Gastroesophageal sphincter (tissue), 4 donors: ENCODE measurements at regions not wholly inside any gene's neighbourhood (a gene's known extent, or its start where the extent isn't known, plus 50 kb on each side); places are given as distances from the start of the nearest gene placed in this dataset.
"Not testable (repeated sequence)": the region's sequence is repeated elsewhere in the genome, so short reads cannot be mapped to it uniquely, and the experiment has no call there.

ENCODE experiments used
- ATAC-seq: fragments of 150-250 bp; one replicate; pipeline ENCODE4 v1.9.1; 2016; ENCODE audit warnings: mild to moderate bottlenecking, moderate library complexity
- H3K27ac ChIP-seq, 4 donors: fragments of 200-600 bp; sonication (generic) in 3 of 4; 1 replicate in 3 of 4; 2 replicates in 1 of 4; pipeline ENCODE4 v1.5.1; 2016 to 2019
- H3K27me3 ChIP-seq: fragments of 200-600 bp; sonication (generic); one replicate; pipeline ENCODE4 v1.5.1; 2019
- H3K36me3 ChIP-seq, 2 donors: fragments of 200-600 bp; sonication (generic); one replicate each; pipeline ENCODE4 v1.5.1; 2019; ENCODE audit warnings: control low read depth in 1 of 2
- H3K4me1 ChIP-seq, 3 donors: fragments of 200-600 bp; sonication (generic); 1 replicate in 2 of 3; 2 replicates in 1 of 3; pipeline ENCODE4 v1.5.1; 2016 to 2019; ENCODE audit warnings: control low read depth in 2 of 3
- H3K4me3 ChIP-seq, 2 donors: fragments of 200-600 bp; sonication (generic); one replicate each; pipeline ENCODE4 v1.5.1; 2019; ENCODE audit warnings: mild to moderate bottlenecking in 1 of 2, moderate library complexity in 1 of 2
- H3K9me3 ChIP-seq, 3 donors: fragments of 200-600 bp; sonication (generic); one replicate each; pipeline ENCODE4 v1.5.1; 2017 to 2019; ENCODE audit warnings: control low read depth in 2 of 3
- EP300 ChIP-seq: sonication (generic); formaldehyde crosslinking; IDR thresholded peaks from one replicate; pipeline ENCODE4 v1.6.1; 2017; ENCODE audit warnings: antibody characterized with exemption, mild to moderate bottlenecking
- POLR2A ChIP-seq, 2 donors: fragments of 450-650 bp; IDR thresholded peaks; one replicate each; pipeline ENCODE4 v1.6.1; 2017; ENCODE audit warnings: antibody characterized with exemption in 2 of 2, mild to moderate bottlenecking in 2 of 2, moderate library complexity in 1 of 2
- POLR2AphosphoS5 ChIP-seq: sonication (generic); formaldehyde crosslinking; IDR thresholded peaks from one replicate; pipeline ENCODE4 v1.6.1; 2017; ENCODE audit warnings: antibody characterized with exemption
- WGBS, 2 donors: methylation state at CpG; one replicate each; pipeline ENCODE4 v1.1.5; 2018; ENCODE audit warnings: low coverage in 1 of 2; 5-methylcytosine and 5-hydroxymethylcytosine counted together
- TF ChIP-seq, protein P1 (sequence below), 4 experiments: fragments of 200-600 bp in 2 of 4; fragments of 450-650 bp in 2 of 4; sonication (generic) in 1 of 4; IDR thresholded peaks; one replicate each; pipeline ENCODE4 v1.5.1; 2017 to 2019; ENCODE audit warnings: antibody characterized with exemption in 4 of 4, mild to moderate bottlenecking in 2 of 4, moderate library complexity in 2 of 4

DNA sequence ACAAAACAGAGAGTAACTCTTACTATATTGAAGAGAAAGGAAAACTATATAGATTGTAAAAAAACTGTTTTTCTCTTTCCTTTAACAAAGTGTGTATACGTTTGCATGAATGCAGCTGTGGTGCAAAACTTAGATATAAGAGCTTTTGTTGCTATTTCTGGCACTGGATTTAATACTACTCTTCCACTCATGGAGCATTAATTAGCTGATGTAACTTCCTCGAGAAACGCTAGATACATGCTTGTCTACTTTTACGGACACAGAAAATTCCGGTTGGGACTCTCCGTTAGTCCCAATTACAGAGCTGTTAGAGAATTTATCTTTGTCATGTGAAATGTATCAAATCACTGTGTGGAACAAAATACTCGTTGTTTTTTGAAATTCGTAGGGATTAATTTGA, 135.5 kb downstream of the ZNF22 start:
- WGBS, 2 donors, result 39 to 53% methylated on average over 8 of the region's 8 CpGs
- no peak overlapping the region for H3K4me3 ChIP-seq
- no peaks in the 10 kb centered on the region for H3K4me1 ChIP-seq
- no peak for ATAC-seq
- no peak overlapping the region for H3K27ac ChIP-seq
- no peaks in the 10 kb centered on the region for H3K27me3 ChIP-seq
- TF ChIP-seq POLR2AphosphoS5, result no peak
- TF ChIP-seq POLR2A (IDR thresholded peaks at IDR 0.05), result no peak
- TF ChIP-seq, protein P1, sequence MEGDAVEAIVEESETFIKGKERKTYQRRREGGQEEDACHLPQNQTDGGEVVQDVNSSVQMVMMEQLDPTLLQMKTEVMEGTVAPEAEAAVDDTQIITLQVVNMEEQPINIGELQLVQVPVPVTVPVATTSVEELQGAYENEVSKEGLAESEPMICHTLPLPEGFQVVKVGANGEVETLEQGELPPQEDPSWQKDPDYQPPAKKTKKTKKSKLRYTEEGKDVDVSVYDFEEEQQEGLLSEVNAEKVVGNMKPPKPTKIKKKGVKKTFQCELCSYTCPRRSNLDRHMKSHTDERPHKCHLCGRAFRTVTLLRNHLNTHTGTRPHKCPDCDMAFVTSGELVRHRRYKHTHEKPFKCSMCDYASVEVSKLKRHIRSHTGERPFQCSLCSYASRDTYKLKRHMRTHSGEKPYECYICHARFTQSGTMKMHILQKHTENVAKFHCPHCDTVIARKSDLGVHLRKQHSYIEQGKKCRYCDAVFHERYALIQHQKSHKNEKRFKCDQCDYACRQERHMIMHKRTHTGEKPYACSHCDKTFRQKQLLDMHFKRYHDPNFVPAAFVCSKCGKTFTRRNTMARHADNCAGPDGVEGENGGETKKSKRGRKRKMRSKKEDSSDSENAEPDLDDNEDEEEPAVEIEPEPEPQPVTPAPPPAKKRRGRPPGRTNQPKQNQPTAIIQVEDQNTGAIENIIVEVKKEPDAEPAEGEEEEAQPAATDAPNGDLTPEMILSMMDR (IDR thresholded peaks at IDR 0.05), result no peak
- H3K9me3 ChIP-seq, result no peaks in the 10 kb centered on the region
- H3K36me3 ChIP-seq, result no peaks in the 10 kb centered on the region

DNA sequence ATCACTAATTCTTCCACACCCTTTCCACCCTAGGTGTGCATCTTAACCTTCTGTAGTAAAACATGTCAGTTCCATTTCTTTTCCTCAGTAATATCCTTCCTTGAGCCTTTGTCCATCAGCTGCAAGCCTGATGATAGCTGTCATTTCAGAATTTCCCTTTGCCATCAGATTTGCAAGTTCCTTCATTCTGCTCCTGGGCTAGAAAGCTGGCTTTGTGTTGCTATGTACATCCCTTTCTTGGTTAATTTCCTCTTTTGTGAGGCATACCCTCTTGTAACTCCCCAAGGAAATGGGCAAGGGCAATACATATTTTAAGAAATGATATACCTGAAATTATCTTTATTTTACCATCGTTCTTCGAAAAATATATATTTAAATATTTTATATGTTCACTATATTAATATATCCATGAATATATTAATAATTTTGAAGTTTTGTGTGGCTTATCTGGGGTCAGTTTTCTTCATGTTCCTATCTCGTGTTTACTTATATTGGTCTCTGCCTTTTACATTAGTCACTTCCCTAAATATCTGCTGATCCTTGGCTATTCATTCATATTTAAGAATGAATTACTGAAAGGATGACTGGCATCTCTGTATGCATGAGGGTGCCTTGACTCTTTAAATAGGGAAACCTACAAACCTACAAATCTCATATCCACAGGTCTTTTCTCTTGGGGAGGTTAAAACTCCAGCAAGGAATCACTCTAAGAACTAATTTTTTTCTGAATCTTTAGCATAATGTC, 143.8 kb downstream of the ZNF22 start:
- TF ChIP-seq POLR2AphosphoS5 (no peak), EP300 (no peak), POLR2A (IDR thresholded peaks at IDR 0.05) (no peak)
- TF ChIP-seq, protein P1 (IDR thresholded peaks at IDR 0.05), result no peak
- 85 to 86% methylated on average over 3 of the region's 3 CpGs for WGBS, 2 donors
- no peaks in the 10 kb centered on the region for H3K9me3 ChIP-seq
- H3K27ac ChIP-seq, result no peak overlapping the region
- H3K4me3 ChIP-seq, result no peak overlapping the region
- H3K36me3 ChIP-seq, result no peaks in the 10 kb centered on the region
- ATAC-seq, result no peak
- peaks cover 3% of the 10 kb centered on the region for H3K27me3 ChIP-seq
- no peaks in the 10 kb centered on the region for H3K4me1 ChIP-seq

DNA sequence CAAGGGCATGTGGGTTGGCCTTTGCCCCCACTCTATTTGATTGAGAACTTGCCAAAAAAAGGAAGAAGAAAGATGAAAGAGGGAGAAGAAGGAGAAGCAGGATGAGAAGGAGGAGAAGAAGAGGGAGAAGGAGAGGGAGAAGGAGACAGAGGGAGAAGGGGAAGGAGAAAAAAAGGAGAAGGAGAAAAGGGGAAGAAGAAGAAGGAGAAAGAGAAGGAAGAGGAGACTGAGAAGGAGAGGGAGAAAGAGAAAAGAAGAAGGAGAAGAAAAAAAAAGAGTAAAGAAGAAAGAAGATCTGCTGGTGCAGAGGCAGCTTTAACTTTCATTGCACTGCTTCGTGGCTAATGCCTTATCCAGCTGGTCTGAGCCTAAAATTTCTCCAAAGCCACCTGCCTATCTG, 144.4 kb downstream of the ZNF22 start:
- not testable (repeated sequence) for ATAC-seq, H3K36me3 ChIP-seq, H3K4me1 ChIP-seq, H3K4me3 ChIP-seq, H3K27ac ChIP-seq, H3K9me3 ChIP-seq, H3K27me3 ChIP-seq
- 60 to 83% methylated on average over 1 of the region's 1 CpG for whole genome bisulfite sequencing, 2 donors

DNA sequence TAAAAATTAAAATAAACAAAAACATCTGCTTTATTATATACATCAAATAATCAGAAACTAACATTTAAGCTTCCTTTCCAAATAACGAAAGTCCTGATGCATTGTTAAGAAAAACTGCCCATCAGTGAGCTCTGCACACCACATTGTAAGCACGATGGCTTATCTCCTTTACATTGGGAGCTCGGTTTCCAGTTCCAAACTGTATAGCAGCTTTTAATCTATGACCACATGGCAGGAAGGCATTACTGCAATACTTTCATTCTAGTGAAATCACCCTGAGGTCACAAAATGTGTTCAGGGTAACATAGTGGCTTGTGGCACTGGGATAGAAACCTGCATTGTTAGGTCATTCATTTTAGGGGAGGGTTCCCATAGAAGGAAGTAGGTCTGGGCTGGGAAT, 146.3 kb downstream of the ZNF22 start:
- Histone ChIP-seq H3K9me3 (no peaks in the 10 kb centered on the region), H3K27me3 (peaks cover 3% of the 10 kb centered on the region), H3K36me3 (no peaks in the 10 kb centered on the region), H3K4me1 (no peaks in the 10 kb centered on the region), H3K4me3 (no peak overlapping the region), H3K27ac (no peak overlapping the region)
- no peak for TF ChIP-seq POLR2AphosphoS5
- no peak for TF ChIP-seq POLR2A (IDR thresholded peaks at IDR 0.05)
- TF ChIP-seq, protein P1 (IDR thresholded peaks at IDR 0.05), result no peak
- TF ChIP-seq EP300, result no peak
- ATAC-seq, result no peak
- WGBS, 2 donors, result 43 to 60% methylated on average over 3 of the region's 3 CpGs

- Histone ChIP-seq H3K4me1 (no peaks in the 10 kb centered on the region), H3K36me3 (no peaks in the 10 kb centered on the region), H3K27me3 (no peaks in the 10 kb centered on the region), H3K4me3 (no peak overlapping the region), H3K27ac (no peak overlapping the region), H3K9me3 (no peaks in the 10 kb centered on the region)
- no peak for TF ChIP-seq POLR2AphosphoS5
- no peak for TF ChIP-seq POLR2A (IDR thresholded peaks at IDR 0.05)
- TF ChIP-seq, protein P1 (IDR thresholded peaks at IDR 0.05), result no peak
- TF ChIP-seq EP300, result no peak
- WGBS, 2 donors, result 60 to 100% methylated on average over 1 to 2 of the region's 9 CpGs
- no peak for ATAC-seq
Observed at GRCh38 chr10:45150997-45151396, 150.3 kb downstream of the ZNF22 start.
